Fibroblast of skin of back (primary cell): ENCODE measurements at regions not wholly inside any gene's neighbourhood (a gene's known extent, or its start where the extent isn't known, plus 50 kb on each side); places are given as distances from the start of the nearest gene placed in this dataset.

Experiments
- DNase-seq: peaks from one replicate; pipeline ENCODE4 v3.0.0-alpha.2; 2013

- no peak for DNase-seq
Observed at GRCh38 chr2:19541884-19542283, 183.5 kb upstream of the OSR1 start.

GRCh38 chr2:19540739-19541525 is 182.5 kb upstream of the OSR1 start:
- DNase-seq = peak; percentile 88

- peak; percentile 70 for DNase-seq
Observed at GRCh38 chr2:19538411-19538963, 180.1 kb upstream of the OSR1 start.

- peak; percentile 36 for DNase-seq
Observed at GRCh38 chr2:19536136-19536535, 177.7 kb upstream of the OSR1 start.

- DNase-seq = peak; percentile 52
Observed at GRCh38 chr2:19532547-19533196, 174.2 kb upstream of the OSR1 start.

GRCh38 chr2:19529677-19530076 is 171.3 kb upstream of the OSR1 start:
- DNase-seq = no peak

GRCh38 chr2:19527771-19528170 is 169.3 kb upstream of the OSR1 start:
- no peak for DNase-seq

GRCh38 chr2:19525313-19525712 is 166.9 kb upstream of the OSR1 start:
- peak; percentile 54 for DNase-seq

- no peak for DNase-seq
Observed at GRCh38 chr2:19519045-19519444, 160.6 kb upstream of the OSR1 start.

- no peak for DNase-seq
Observed at GRCh38 chr2:19507137-19507536, 148.7 kb upstream of the OSR1 start.

GRCh38 chr2:19505199-19506136 is 147.0 kb upstream of the OSR1 start:
- no peak for DNase-seq

- DNase-seq = no peak
Observed at GRCh38 chr2:19504400-19505198, 146.2 kb upstream of the OSR1 start.

GRCh38 chr2:19503915-19504314 is 145.5 kb upstream of the OSR1 start:
- DNase-seq = no peak

GRCh38 chr2:19503406-19503805 is 145.0 kb upstream of the OSR1 start:
- no peak for DNase-seq

- no peak for DNase-seq
Observed at GRCh38 chr2:19500126-19500525, 141.7 kb upstream of the OSR1 start.

- DNase-seq = no peak
Observed at GRCh38 chr2:19496646-19497045, 138.2 kb upstream of the OSR1 start.

- no peak for DNase-seq
Observed at GRCh38 chr2:19494241-19494640, 135.8 kb upstream of the OSR1 start.

- no peak for DNase-seq
Observed at GRCh38 chr2:19491796-19492195, 133.4 kb upstream of the OSR1 start.

GRCh38 chr2:19490846-19491435 is 132.5 kb upstream of the OSR1 start:
- no peak for DNase-seq

- peak; percentile 77 for DNase-seq
Observed at GRCh38 chr2:19488009-19488691, 129.7 kb upstream of the OSR1 start.

- DNase-seq = no peak
Observed at GRCh38 chr2:19484736-19485135, 126.3 kb upstream of the OSR1 start.
